Mononuclear cell (primary cell): ENCODE measurements at regions not wholly inside any gene's neighbourhood (a gene's known extent, or its start where the extent isn't known, plus 50 kb on each side); places are given as distances from the start of the nearest gene placed in this dataset.

Experiments used
- H3K27me3 ChIP-seq: 2 replicates; pipeline ENCODE4 v1.6.0; 2011; ENCODE audit warnings: low read length, control low read depth; ENCODE audit not compliant: insufficient read depth
- H3K4me1 ChIP-seq: 2 replicates; pipeline ENCODE4 v1.5.1; 2011; ENCODE audit warnings: mild to moderate bottlenecking, low read length, control low read depth; ENCODE audit not compliant: insufficient read depth
- H3K4me3 ChIP-seq: 2 replicates; pipeline ENCODE4 v1.5.1; 2011; ENCODE audit warnings: mild to moderate bottlenecking, low read length, moderate library complexity
- H3K9me3 ChIP-seq: 2 replicates; pipeline ENCODE4 v1.5.1; 2011; ENCODE audit warnings: low read depth, mild to moderate bottlenecking, control low read depth, low read length

DNA sequence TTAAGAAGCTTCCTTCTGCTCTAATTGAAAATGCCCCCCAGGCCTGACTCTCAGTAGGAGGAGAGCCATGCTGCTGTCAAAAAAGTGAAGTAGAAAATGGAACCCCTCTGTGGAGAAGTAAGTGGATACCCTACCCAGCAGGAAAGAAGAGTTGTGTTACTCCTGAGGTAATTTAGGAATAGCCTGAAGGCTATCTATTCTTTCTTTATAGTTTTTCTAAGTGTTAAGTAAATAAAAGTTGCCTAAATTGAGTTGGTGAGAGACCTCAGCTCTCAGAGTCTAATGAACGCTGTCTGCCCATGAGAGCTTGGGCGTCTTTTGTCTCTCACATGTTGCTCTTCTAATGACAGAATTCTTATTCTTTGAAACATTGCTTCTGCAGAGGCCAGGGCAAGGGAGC is 116.2 kb downstream of the NSUN3 start:
- Histone ChIP-seq H3K9me3 (no peaks in the 10 kb centered on the region), H3K4me1 (no peaks in the 10 kb centered on the region), H3K4me3 (no peak overlapping the region), H3K27me3 (no peaks in the 10 kb centered on the region)

DNA sequence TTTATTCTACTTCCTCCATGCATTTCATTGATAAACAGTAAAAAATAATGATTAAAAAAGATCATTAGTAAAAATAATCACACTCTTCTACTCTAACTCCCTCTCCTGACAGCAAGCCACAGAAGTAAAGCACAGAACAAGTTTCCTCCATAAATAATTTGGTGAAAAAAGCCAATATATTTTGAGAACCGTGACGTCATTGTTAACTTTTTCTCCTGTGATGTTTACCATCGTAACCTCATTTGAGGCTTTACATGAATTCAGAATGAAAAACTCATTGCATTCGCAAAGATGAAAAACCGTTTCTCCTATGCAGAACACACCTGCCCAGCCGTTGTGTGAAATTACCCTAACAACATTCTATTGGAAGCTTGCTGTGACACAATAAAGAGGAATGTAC is 120.7 kb downstream of the NSUN3 start:
- Histone ChIP-seq H3K4me1 (no peaks in the 10 kb centered on the region), H3K9me3 (no peaks in the 10 kb centered on the region), H3K27me3 (no peaks in the 10 kb centered on the region), H3K4me3 (no peak overlapping the region)

DNA sequence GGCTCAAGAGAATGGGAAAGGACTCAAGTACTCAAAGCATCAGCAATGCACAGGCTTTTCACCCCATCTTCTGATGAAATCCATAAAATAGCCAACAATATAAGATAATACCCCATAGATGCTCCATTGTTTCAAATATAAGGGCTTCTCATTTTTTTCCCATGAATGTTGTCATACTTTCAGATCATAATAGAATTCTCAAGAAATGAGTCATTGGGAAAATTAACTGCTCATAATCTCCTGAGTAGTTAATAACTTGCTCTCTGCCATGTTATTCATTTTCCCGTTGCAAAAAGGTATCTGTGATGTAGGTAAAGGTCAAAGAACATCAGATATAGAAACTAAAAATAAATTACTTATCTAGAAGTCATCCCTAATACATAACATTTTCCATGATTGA is 121.9 kb downstream of the NSUN3 start:
- H3K4me3 ChIP-seq: no peak overlapping the region
- no peaks in the 10 kb centered on the region for H3K9me3 ChIP-seq
- no peaks in the 10 kb centered on the region for H3K4me1 ChIP-seq
- H3K27me3 ChIP-seq: no peaks in the 10 kb centered on the region

DNA sequence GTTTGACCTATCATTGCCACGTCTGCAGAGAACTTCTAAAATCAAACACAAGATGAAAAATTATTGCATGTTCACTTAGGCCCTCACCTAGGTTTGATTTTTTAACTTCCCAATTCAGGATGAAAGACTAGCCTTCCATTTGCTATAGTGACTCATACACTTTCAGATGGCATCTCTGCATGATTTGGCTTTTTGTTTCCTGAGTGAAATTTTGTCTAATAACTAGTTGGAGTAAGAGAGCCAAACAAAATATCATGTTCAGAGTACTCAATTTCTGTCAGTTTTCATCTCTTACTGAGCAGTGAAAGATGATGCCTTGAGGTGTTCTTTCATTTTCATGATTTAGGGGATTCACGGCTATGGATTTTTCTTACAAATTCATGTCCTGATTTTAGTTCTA is 122.9 kb downstream of the NSUN3 start:
- H3K9me3 ChIP-seq: no peaks in the 10 kb centered on the region
- H3K4me3 ChIP-seq: no peak overlapping the region
- no peaks in the 10 kb centered on the region for H3K27me3 ChIP-seq
- H3K4me1 ChIP-seq: no peaks in the 10 kb centered on the region

DNA sequence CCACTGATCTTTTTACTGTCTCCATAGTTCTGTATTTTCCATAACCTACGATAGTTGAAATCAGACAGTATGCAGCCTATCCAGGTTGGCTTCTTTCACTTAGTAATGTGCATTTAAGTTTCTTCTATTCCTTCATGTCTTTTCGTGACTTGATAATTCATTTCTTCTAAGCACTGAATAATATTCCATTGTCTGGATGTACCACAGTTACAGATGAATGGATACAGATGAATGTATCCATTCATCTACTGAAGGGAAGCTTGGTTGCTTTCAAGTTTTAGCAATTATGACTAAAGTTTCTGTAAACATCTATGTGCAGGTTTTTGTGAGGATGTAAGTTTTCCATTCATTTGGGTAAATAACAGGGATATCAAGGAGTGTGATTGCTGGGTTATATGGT is 124.8 kb downstream of the NSUN3 start:
- H3K4me3 ChIP-seq: no peak overlapping the region
- no peaks in the 10 kb centered on the region for H3K27me3 ChIP-seq
- H3K4me1 ChIP-seq: no peaks in the 10 kb centered on the region
- H3K9me3 ChIP-seq: no peaks in the 10 kb centered on the region

DNA sequence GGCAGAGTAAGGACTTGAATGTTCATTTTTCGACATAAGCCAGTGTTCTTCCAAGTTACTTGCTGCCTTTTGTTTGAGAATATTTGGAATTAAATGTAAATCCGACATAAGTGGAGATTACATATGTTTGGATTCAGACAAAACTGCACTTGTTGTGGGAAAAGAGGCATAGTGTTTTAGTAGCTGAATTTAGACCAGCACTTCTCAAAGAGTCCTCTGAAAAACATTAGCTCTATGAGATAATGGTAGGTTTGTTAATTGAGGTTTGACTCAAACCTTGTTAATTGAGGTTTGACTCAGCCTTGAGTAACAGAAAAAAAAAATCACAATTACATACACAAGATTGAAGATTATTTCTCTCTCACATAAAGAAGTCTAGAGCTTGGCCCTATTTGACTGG is 132.5 kb downstream of the NSUN3 start:
- no peaks in the 10 kb centered on the region for H3K4me1 ChIP-seq
- no peak overlapping the region for H3K4me3 ChIP-seq
- H3K9me3 ChIP-seq: no peaks in the 10 kb centered on the region
- no peaks in the 10 kb centered on the region for H3K27me3 ChIP-seq

DNA sequence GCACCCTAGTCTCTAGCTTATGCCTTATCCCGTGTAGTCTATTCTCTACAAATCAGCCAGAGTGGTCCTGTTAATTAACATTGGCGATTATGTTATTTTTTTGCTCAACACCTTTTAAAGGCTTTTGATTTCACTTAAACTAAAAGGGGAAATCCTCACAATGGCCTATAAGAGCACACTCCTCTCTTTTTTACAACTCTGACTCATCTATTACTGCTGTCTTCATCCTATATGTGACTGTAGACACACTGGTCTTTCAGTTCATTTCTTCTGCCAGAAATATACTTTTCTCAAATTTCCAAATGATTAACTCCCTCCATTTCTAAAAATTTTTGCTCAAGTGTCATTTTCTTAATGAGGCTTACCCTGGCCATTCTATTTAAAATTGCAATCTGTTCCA is 143.4 kb downstream of the NSUN3 start:
- Histone ChIP-seq H3K9me3 (no peaks in the 10 kb centered on the region), H3K4me1 (no peaks in the 10 kb centered on the region), H3K27me3 (no peaks in the 10 kb centered on the region), H3K4me3 (no peak overlapping the region)

DNA sequence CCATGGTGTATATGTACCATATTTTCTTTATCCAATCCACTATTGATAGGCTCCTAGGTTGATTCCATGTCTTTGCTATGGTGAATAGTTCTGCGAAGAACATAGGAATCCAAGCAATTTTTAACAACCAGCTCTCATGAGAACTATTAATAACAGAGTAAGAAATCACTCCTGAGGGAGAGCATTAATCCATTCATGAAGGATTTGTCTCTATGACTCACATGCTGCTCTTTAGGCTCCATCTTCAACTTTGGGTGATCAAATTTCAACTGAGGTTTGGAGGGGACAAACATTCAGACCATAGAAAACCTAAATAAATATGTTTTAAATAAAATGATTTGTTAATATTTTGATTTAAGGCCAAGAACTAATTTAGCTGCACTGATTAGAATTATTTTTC is 147.4 kb downstream of the NSUN3 start:
- H3K27me3 ChIP-seq: no peaks in the 10 kb centered on the region
- no peak overlapping the region for H3K4me3 ChIP-seq
- no peaks in the 10 kb centered on the region for H3K4me1 ChIP-seq
- H3K9me3 ChIP-seq: no peaks in the 10 kb centered on the region

DNA sequence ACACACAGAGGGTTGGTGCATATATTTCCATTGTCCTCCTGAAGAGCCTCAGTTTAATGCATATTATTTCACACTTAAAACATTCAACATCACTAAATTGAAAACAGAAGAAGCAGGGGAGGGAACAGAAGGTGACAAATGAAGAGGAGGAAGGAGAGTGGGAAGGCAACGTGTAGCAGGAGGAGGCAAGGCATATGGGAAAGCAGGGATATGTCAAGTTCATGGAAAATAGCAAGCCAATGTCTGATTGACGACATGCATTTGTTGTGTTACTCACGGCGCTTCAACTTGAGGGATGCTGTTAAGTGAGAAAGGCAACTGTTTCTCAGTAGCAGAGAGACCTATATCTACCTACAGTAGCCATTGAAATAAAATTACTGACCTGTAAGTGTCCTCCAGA is 154.5 kb downstream of the NSUN3 start:
- Histone ChIP-seq H3K4me3 (no peak overlapping the region), H3K4me1 (no peaks in the 10 kb centered on the region), H3K9me3 (no peaks in the 10 kb centered on the region), H3K27me3 (no peaks in the 10 kb centered on the region)

DNA sequence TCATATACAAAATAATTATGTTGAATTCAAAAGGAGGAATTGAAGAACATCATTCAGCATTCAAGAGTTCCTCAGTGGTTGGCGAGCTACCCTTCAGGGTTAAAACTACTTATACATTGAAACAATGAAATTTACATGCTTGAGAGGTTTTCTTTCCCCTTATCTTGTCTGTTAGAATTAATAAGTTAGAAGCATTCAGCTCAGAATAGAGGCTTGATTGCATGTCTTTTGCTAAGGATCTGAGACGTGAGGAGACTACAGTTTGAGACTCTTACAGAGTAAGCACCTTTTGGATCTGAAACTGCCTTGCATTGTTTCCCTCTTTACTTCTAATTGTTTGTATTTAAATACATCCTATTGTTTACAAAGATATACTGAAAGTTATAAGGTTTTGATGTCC is 157.6 kb downstream of the NSUN3 start:
- no peaks in the 10 kb centered on the region for H3K4me1 ChIP-seq
- no peaks in the 10 kb centered on the region for H3K27me3 ChIP-seq
- H3K9me3 ChIP-seq: no peaks in the 10 kb centered on the region
- no peak overlapping the region for H3K4me3 ChIP-seq

DNA sequence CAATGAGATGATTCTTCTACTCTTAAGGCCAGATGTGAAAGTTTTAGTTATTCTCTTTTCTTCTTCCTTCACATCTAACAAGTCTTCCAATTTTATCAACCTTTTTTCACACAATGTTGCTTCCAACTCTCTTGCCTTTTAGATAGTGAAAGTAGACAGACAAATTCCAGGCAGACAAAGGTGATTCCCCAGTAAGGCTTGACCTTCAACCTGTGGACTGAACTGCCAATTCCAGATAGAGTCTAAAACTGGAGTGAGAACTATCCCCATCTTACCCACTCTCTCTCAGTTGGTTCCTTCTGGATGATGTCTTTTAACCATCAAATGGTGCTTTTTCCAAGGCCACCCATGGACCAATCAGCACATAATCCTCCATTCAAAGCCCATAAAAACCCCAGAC is 159.0 kb downstream of the NSUN3 start:
- no peak overlapping the region for H3K4me3 ChIP-seq
- no peaks in the 10 kb centered on the region for H3K9me3 ChIP-seq
- H3K4me1 ChIP-seq: no peaks in the 10 kb centered on the region
- H3K27me3 ChIP-seq: no peaks in the 10 kb centered on the region

DNA sequence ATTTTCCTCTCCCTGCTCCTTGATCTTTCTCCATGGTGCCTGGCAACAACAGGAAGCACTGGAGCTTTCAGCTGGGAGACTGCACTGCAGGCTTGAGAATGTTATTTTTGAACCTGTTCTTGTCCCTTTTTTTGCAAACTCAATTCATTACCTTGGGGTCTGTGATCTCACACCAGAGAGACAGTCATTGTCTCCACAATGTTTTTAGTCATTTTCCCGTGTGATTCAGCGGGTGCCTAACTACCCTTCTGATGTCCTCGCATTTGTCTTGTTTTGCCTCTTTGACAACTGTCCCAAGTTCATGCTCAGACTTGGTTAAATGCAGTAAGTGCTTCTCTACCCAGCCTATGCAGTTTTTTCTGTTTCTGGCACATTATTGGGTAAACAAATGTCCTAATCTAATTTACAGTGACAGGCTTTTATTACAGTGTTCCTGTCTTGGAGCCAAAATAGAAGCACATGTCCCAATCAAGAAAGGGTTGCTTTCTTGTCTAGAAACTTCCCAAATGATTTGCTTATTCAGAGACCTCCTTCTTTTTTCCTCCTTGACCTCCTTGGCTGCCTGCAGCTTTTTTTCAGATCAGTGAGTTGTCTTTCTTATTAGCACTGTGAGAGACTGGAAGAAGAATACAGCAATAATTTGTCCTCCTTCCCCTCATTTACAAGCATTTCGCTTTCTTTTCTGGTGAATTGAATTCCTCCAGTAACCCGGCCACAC is 162.4 kb downstream of the NSUN3 start:
- no peaks in the 10 kb centered on the region for H3K9me3 ChIP-seq
- no peak overlapping the region for H3K4me3 ChIP-seq
- H3K4me1 ChIP-seq: no peaks in the 10 kb centered on the region
- no peaks in the 10 kb centered on the region for H3K27me3 ChIP-seq

DNA sequence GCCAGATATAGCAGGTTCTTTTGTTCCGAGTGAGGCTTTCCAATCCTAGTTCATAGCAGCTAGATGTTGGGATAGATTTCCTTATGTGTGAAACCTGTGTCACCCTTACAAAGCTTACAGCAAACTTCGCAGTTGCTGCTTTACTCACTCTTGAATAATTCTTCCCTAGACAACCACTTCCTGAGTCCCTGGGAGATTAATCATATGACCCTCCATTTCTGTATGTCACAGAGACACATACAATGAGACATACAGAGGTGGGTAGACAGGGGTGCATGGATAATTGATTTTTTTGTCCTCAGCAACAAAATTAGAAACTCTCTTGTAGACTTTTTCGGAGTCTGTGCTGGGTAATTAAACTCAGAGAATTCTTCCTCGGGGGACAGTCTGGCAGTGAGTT is 163.2 kb downstream of the NSUN3 start:
- Histone ChIP-seq H3K27me3 (no peaks in the 10 kb centered on the region), H3K9me3 (no peaks in the 10 kb centered on the region), H3K4me1 (no peaks in the 10 kb centered on the region), H3K4me3 (no peak overlapping the region)

DNA sequence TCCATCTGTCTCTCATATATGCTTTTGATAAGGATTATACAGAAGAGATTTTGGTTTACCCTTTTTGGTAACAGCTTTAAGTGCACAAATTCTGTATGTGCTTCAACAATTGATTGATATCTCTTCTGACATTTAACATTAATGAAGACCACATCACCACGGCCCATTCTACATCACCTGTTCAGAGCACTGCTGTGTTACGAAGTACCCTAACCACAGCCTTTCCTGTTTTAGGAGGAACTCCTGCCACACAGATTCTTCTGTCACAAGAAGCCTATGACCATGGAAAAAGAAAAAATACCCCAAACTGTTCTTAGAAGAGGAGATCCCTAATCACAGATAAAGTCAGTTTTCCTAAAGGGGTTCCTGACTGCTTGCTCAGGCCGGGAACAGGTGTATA is 170.1 kb downstream of the NSUN3 start:
- Histone ChIP-seq H3K4me1 (no peaks in the 10 kb centered on the region), H3K9me3 (no peaks in the 10 kb centered on the region), H3K27me3 (no peaks in the 10 kb centered on the region), H3K4me3 (no peak overlapping the region)

DNA sequence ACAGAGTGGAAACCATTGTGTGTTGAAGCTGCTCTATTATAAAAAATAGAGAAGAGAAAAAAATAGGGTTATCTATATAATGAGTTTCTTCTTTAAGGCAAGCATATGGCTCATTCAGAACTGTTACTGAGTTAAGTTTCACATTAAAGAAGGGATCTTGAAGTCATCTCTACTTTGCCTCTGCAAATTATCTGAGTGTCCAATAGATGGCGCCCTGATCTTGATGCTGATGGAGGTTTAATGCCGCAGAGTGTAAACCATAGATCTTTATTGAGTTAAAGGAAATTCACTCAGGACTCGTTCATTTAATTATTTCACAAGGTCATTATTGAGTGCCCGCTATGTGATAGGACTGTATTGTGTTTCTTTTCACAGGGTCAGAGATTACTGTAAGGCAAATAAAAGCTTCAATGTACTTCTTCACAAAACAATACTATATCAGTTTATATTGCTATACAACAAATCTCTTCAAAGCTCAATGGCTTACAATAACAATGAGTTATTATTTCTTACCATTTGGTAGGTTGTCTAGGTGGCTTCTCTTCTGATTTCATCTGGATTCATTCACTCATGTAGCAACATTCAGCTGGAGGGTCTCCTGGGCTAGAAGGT is 171.4 kb downstream of the NSUN3 start:
- H3K27me3 ChIP-seq: no peaks in the 10 kb centered on the region
- no peaks in the 10 kb centered on the region for H3K4me1 ChIP-seq
- H3K9me3 ChIP-seq: no peaks in the 10 kb centered on the region
- H3K4me3 ChIP-seq: no peak overlapping the region

DNA sequence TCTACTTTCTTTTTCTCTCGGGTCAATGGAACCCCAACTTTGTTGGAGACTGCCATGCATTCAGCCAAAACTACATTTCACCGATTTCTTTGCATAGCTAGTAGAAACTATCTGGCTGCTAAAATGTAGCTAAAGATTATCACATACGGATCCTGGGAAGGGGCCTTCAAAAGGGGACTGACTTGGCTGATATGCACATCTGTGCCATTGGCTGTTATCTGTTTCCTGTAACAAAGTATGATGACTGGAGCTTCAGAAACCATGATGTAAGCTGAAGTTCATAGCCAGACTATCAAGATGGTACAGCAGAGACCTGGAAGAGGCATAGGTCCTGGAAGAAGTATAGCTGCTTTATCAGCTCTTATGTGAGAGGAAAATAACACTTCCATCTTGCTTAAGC is 179.1 kb downstream of the NSUN3 start:
- Histone ChIP-seq H3K4me3 (no peak overlapping the region), H3K9me3 (no peaks in the 10 kb centered on the region), H3K4me1 (no peaks in the 10 kb centered on the region), H3K27me3 (no peaks in the 10 kb centered on the region)
